ENCODE measurements at regions not wholly inside any gene's neighbourhood (a gene's known extent, or its start where the extent isn't known, plus 50 kb on each side); places are given as distances from the start of the nearest gene placed in this dataset.

DNA sequence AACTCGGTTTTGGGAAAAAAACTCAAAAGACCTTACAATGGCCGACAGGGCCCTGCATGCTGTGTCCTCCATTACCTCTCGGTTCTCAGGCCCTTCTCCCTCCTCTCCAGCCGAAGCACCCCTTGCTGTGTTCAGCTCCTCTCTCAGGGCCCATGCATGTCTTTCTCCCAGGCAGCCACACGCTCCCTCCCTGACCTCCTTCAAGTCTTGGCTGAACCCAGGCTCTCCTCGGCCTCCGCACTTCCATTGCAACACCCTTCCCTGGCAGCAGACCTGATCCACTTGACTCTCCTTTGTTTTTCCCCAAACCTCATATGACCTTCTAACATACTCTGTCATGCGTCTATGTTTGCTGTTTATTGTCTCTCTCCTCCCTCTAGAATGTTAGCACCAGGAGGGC lies 114.0 kb downstream of the CYP26B1 start:
- no peak for TF ChIP-seq POLR2AphosphoS5 (IDR thresholded peaks at IDR 0.05; ENCODE audit: low read depth)
- no peak for TF ChIP-seq CTCF (IDR thresholded peaks at IDR 0.05; ENCODE audit: insufficient read depth, low read length)

Measured in HL-60 (cell line).